Posterior vena cava (tissue), 2 donors: ENCODE measurements at regions not wholly inside any gene's neighbourhood (a gene's known extent, or its start where the extent isn't known, plus 50 kb on each side); places are given as distances from the start of the nearest gene placed in this dataset.
"Not testable (repeated sequence)": the region's sequence is repeated elsewhere in the genome, so short reads cannot be mapped to it uniquely, and the experiment has no call there.

Source experiments
- DNase-seq: peaks from one replicate; pipeline ENCODE4 v3.0.0-alpha.2; 2020; ENCODE audit warnings: low spot score
- intact Hi-C, 2 donors: fragments of 100-400 bp; cut with DNase I; formaldehyde crosslinking; loops; one replicate each; pipeline versions ENCODE4 v1.14.1 to v1.14.2; 2022 to 2023
- donor health status: DM: yes; HTN: yes; CAD: no.
- donor health status: DM: yes; HTN: yes; CAD: no.

- DNase-seq: no peak
- intact Hi-C loops: loop anchor here in 1 of 2 donors (5.0 kb wide), 1 partner anchor 1992 kb away; no protein-coding TSS in a partner anchor
Observed at GRCh38 chr3:67245545-67245944, 247.4 kb downstream of the KBTBD8 start.

GRCh38 chr3:67248726-67249125 is 250.6 kb downstream of the KBTBD8 start:
- intact Hi-C loops: loop anchor here in 1 of 2 donors (5.0 kb wide), 1 partner anchor 1989 kb away; no protein-coding TSS in a partner anchor
- no peak for DNase-seq

DNA sequence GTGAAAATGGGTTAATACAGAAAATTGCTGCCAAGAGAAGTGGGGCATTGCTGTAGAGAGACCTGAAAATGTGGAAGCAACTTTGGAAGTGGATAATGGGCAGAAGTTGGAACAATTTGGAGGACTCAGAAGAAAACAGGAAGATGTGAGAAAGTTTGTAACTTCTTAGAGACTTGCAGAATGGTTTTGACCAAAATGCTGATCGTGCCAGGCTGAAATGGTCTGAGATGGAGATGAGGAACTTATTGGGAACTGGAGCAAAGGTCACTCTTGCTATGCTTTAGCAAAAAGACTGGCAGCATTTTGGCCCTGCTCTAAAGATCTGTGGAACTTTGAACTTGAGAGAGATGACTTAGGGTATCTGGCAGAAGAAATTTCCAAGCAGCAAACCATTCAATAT is 254.8 kb downstream of the KBTBD8 start:
- intact Hi-C loops, DNase-seq: not testable (repeated sequence)

DNA sequence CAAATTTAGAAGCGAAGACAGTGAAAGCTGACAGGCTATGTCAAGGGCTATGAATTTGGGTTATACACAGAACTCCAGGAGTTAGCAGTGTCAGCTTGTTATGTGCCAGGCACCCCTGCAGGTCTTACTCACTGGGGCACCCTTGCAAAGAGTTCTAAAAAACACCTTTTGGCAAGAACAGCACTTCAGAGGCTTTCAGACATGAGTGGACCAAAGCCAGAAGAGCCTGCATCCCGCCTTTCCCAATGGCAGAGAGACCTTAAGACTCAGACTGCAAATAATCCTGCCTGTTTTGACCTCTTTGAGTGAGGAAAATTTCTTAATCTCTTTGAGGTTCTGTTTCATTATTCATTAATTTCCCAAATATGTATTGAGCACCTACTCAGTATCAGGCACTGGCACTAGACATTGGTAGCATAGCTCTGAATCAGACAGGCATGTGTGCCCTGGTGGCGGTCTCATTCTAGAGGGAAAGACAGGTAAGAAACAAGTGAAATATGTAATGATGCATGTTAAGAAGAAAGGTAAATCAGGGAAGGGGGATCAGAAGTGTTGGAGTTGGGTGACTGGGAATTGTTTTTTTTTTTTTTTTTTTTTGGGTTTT is 280.0 kb downstream of the KBTBD8 start:
- DNase-seq: no peak
- intact Hi-C loops: no loop called here

DNA sequence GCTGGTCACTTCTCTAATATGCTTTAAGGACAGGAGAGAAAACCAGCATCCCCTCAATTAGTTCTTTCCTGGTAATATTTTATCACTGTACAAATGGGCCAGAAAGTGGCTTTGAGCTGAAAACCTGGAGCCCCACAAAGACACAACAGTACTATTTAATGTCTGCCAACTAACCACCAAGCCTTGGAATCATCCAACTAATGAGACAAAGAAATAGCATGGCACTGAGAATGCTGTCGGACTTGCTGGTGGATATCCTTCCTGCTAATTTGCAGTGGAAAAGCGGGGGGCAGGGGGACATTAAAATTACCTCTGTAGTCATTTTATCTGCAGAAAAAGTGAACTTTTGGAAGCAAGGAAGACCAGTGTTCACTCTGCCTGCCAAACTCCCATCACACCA is 288.5 kb downstream of the KBTBD8 start:
- DNase-seq: no peak
- intact Hi-C loops: no loop called here

DNA sequence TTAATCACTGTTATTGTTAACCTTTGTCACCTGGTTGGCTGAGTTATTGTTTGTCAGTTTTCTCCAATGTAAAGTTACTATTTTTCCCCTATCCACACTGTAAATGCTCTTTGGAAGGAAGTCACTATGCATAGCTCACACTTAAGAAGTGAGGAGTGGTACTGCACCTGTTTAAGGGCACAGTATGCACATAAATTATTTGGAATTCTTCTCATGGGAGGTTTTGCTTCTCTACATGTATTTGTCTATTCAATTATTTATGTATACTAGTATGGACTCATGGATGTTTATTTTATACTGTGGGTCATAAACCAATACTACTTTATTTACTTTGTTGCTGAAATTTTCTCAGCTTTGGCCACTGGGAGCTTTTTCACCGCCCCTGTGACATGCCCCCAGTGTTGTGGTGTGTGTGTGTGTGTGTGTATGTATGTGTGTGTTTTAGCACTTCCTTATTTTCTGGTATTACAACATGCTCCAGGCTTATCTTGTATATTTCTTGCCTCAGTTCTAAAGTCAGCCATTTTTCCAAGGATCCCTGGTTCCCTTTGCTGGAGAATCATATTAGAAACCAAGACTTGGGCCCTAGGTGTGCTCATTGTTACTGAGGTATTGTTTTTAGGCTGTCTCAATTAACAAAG is 290.5 kb downstream of the KBTBD8 start:
- DNase-seq: no peak
- intact Hi-C loops: no loop called here

DNA sequence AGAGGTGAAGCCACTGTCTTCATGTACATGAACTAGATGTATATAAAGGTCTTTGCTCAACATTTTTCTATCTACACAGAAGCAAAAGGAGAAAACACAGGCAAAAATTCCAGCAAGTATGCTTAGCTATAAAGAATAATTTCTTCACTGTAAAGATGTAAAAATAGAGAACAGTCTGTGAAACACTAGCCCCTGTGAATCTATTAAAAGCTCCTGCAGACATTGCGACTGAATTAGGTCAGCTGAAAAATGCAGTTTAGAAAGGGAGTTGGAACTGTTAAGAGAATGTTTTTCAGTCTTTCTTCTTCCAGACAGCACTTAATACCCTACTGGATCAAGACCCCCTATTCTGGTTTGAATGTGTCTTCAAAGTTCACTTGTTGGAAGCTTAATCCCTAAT is 291.5 kb downstream of the KBTBD8 start:
- DNase-seq: no peak
- intact Hi-C loops: no loop called here

- DNase-seq: no peak
- intact Hi-C loops: no loop called here
Observed at GRCh38 chr3:67290438-67290837, 292.3 kb downstream of the KBTBD8 start.

GRCh38 chr3:67291287-67292252 is 293.5 kb downstream of the KBTBD8 start:
- DNase-seq: no peak
- intact Hi-C loops: no loop called here

DNA sequence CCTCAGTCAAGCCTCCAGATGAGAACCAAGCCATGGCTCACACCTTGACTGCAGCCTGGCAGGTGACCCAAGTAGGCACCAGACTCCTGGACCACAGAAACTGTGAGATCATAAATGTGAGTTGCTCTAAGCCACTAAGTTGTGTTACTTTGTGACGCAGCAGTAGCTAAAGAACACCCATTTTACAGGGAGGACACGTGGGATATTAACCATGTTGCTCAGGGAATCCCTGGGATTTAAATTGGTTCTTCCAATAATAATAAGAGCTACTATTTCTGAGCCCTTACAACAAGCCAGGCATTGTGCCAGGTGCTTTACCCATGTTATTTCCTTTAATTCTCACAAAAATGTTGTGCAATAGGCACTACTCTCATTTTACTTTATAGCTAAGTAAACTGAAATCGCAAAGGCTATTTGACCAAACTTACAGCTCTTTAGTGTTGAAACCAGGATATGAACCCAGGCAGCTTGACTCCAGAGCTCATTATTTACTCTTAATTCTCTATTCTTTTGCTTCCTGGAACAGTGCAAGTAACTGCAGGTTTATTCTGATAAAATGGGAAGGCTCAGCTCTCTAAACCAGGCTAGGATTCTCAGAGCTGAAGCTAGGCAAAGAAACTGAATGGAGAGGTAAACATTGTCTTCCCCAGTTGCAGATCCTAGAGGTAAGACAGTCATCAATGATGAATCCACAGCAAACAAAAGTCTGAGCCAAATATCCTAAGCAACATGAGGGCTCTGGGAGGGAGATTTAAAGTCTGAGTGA is 294.4 kb downstream of the KBTBD8 start:
- intact Hi-C loops: no loop called here
- DNase-seq: no peak

- intact Hi-C loops: no loop called here
- DNase-seq: no peak
Observed at GRCh38 chr3:67294341-67294740, 296.2 kb downstream of the KBTBD8 start.

- DNase-seq: no peak
- intact Hi-C loops: no loop called here
Observed at GRCh38 chr3:67296039-67296892, 298.2 kb downstream of the KBTBD8 start.

DNA sequence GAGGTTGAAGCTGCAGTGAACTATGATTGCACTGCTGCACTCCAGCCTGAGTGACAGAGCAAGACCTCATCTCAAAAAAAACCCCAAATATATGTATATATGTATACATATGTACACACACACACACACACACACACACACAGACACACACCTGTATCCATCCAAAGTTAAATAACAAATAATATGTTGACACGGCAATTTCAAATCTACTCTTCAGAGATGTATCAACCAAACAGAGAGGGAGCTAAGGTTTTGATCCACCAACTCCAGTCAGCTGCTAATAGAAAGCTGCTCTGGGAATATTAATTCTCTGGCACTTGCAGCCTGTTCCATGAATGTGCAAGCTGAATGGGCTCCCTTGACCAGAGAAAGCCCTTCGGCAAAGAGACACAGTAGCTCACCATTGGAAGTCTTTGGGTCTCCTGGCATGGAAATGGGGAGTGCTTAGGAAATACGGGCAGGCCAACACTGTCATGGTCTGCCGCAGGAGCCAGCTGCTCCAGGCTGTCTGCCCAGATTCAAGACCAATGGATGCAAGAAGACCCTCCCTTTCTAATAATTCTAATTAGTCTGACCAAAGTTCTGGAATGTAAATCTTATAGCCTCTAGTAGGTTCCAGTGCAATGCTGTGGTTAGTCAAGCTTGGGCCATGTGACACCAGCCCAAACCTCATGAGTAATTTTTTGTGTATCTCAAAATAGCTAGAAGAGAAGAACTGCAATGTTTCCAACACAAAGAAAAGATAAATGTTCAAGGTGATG is 299.8 kb downstream of the KBTBD8 start:
- intact Hi-C loops: no loop called here
- no peak for DNase-seq

- intact Hi-C loops: no loop called here
- no peak for DNase-seq
Observed at GRCh38 chr3:67301556-67301955, 303.4 kb downstream of the KBTBD8 start.

DNA sequence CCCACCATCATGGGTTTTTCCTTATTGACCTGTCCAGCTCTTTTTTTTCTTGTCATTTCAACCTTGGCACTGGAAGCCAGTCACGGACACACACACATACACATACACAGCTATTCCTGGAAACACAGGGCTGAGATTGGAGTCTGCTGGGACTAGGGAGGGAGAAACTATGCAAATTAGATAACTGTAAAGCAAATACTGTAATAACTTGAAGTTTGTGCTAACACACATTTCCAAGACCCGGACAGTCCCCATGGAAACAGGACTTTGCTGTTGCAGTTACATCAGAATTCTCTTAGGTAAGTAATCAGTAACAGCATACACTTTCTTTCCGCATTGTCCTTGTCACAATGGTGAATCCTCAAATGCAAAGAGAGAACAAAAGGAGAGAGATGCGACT is 304.4 kb downstream of the KBTBD8 start:
- intact Hi-C loops: no loop called here

DNA sequence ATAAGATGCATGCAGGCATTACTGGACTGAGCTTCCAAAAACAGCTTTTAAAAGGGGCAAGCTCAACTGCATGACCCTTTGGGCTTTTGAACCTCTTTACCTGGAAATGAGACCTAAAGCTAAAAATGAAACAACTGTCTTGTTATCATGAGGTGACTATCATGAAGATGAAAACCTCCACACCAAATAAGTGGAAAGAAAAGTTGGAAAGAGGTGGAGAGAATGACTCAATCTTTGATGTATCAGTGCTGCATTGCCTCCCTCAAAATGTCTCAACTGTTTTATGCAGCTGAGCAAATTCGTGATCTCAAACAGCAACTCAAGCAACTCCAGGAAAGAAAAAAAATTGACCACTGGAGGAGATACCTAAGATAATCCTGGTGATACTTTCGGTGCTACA is 307.1 kb downstream of the KBTBD8 start:
- DNase-seq: no peak
- intact Hi-C loops: no loop called here

More for the DNA sequence above, 304.4 kb downstream of the KBTBD8 start:
- no peak for DNase-seq

DNA sequence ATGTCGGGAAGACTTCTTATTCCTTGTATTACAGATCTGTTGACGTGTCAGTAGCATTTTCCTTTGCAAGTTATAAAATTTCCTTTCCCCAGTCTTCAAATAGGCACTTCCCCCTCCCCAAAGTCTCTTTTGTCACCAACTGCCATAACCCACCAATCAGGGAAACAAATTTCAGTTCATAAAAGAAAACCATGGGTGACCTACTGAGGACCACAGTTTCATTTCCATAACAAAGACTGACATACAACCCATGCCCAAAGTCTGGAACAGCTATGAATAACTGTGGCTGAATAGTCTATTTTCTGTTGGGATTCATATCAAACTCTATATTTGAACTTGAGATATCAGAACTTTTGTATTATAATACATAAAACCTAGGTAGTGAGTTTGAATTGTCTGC is 307.8 kb downstream of the KBTBD8 start:
- intact Hi-C loops: no loop called here
- DNase-seq: no peak

GRCh38 chr3:67311440-67311839 is 313.3 kb downstream of the KBTBD8 start:
- intact Hi-C loops: no loop called here
- DNase-seq: no peak
